ENCODE measurements at regions not wholly inside any gene's neighbourhood (a gene's known extent, or its start where the extent isn't known, plus 50 kb on each side); places are given as distances from the start of the nearest gene placed in this dataset.

DNA sequence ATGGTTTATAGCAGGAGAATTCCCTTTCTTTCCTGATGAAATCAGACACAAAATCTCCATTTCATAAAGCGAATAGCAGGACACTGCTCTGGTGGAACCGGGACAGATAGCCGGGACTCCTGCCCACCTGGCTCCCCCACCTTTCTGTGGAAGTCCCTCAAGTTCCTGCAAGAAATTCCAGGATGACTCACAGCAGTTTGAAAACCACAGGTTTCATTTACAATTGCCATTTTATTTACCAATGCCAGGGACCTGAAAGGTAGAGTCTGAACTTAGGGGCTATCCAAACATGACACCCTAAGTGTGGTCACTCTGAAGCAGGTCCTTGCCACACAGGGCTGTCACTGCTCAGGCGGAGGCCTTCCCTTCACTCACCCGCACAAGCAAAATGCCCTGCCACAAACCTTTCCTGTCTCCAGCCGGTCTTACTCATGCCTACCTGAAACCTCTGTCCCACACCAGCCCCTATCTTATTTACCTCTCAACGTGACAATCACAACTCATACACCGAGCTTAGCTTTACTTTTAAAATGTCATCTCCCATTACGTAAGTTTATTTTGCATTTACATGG lies 63.3 kb upstream of the TAF1L start:
- DNase-seq (ENCODE audit: low read depth) = no peak

DNA sequence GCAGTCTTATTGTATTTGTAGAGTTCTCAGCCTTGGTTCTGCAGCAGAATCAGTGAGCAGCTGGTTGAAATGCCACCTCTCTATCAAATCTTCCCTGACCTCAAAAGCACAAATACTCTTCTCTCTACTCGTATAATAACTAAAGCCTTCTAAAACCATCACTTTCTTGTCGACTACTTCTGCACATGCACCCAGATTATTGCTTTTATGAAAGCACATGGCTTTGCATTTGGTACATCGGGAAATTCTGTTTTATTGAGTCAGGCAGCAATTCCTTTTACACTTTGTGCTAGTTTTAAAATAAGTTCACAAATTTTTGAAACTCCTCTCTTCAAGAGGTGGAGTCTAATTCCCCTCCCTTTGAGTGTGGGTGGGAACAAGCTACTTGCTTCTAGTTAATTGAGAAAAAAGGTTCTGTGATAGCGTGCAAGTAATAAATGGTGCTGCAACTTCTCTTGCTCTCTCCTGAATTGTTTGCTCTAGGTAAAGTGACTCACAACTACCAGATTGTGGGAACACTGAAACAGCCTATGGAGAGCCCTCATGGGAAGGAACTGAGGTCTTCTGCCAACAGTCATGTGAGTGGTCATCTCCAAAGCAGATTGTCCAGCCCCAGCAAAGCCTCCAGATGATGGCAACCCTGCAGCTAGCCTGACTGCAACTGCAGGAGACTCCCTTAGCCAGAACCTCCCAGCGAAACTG lies 66.0 kb upstream of the TAF1L start:
- peak; percentile 30 for DNase-seq (ENCODE audit: low read depth)

DNA sequence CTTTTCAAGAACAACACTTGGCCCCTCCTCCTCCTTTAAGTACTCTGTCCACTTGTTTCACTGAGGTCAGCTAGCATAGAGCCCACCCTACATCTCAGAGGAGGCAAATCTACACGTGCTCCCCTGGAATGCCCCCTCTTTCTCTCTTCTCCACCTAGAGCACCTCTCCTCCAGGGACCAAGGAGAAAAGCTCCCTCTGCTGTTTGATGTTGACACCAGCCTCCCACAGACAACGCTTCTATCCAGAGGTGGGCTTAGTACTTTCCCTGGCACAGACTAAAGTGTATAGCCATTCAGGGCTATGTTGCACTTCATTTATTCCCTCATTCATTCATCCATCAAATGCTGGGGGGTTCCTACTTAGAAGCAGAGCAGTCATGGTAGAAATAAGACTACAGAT lies 68.2 kb upstream of the TAF1L start:
- DNase-seq (ENCODE audit: low read depth) = peak; percentile 3

DNA sequence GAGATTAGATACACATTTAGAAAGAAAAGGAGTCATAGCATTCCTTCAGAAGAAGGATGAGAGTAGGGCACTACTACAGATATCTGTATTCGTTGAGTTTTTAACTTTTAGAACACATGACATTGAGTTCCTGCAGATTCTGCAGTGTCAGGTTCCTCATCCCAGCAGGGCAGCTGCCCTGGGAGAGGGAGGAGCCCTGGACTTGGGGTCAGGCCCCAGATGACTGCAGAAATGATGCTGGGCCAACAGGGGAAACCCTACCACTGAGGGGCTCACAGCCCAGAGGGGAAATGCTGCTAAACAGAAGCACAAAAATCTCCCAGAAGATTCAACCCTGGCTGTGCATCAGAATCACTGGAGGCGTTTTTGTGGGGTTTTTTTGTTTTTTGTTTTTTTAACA lies 68.9 kb upstream of the TAF1L start:
- no peak for DNase-seq (ENCODE audit: low read depth)

DNA sequence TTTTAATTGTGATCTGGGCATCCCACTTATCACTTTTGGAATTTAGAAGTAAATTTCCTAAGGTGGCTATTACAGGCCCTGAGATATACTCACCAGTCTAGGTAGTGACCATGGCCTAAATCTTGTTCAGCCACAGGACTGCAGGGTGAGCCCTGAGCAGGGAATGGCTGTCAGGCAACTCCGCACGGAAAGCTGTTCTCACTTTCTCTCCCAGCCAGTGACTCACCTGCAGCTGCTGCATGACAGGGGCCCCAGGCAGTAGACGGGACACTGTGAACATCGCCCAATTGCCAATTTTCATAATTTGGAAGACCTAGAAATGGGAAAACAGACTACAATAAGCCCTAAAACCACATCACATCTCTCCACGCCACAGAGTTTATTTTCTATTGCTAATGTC lies 69.6 kb upstream of the TAF1L start:
- peak; percentile 27 for DNase-seq (ENCODE audit: low read depth)

DNA sequence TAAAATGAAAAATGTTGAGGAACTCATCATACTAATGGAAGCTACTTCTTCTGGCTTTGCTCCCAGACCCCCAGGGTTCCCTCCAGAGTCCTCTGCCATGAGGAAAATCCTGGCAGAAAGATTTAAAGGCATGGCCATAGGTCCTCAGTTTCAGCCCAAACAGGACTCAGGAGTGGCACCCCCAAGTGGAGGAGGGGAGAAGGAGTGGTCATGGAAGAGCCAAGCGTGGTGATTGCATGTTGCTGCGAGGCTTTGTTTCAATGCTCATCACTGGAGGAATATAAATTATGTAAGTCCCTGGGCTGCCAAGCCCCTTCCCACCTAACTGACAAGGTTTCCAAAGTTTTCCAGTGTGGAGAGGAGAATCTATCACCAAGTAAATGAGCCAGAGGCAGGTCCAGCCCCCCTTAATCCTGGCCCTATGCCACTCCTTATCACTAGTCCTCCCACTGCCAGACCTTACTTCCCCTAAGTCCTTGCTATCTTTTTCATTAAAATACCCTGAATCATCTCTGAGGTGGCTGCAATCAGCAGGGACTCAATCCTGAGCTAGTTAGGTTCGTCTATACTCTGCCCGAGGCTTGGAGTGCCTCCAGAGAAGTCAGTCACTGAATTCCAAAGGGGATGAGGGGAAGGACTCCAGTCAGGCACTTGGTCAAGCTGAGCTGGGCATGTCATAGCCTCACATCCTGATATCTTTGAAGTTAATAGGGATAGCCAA lies 70.7 kb upstream of the TAF1L start:
- DNase-seq (ENCODE audit: low read depth) = peak; percentile 53

DNA sequence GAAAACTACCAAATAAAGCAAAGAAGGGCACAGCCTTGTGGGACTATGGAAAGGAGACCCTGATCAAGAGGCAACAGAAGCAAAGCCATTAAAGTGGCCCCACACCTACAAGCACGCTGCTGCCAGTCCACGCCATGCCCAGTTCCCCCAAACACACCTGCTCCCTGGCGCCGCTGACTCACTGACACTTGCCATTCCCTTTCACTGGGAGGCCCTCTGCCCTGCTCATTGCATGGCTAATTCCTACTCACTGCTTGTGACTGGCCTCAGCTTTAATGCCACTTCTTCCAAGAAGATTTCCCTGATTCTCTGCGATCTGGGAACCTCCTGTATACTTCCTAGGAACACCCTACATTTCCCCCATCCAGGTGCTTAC lies 71.2 kb upstream of the TAF1L start:
- DNase-seq (ENCODE audit: low read depth) = no peak

DNA sequence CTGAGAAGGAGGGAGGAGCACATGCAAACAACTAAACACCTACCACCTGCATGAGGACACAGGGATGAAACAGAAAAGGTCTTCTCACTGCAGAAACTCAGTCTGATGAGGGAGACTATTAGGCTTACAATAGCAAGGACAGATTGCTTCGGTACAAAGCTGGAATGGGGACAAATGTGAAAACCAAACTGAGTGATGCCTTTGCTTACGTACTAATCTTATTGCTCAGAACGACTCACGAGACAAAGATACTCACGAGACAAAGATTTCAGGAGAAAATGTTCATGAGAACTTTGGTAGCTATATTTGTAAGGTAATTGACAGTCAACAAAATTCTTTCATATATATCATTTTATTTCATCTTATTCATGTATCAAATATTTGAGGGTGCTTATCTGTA lies 71.9 kb upstream of the TAF1L start:
- DNase-seq (ENCODE audit: low read depth) = peak; percentile 10

DNA sequence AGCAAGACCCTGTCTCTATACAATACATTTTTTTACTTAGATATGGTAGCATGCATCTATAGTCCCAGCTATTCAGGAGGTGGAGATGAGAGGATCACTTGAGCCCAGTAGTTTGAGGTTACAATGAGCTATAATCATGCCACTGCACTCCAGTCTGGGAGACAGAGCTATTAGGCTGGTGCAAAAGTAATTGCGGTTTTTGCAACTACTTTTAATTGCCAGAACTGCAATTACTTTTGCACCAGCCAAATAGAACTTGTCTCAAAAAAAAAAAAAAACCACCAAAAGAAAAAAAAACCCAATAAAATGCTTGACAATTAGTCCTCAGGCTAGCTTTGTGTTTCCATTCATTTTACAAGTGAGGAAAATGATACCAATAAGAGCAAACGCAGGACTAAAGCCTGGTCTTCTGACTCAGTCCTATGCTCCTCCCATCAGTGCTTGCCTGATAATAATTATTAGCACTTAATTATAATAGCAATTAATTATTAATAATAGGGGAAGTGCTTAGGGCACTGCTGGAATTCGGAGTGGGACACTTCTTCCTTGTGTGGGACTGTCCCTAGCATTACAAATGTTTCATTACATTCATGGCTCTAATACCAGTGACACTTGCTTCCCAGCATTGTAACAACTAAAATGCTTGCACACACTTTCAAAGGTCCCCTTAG lies 73.1 kb upstream of the TAF1L start:
- DNase-seq (ENCODE audit: low read depth) = no peak

DNA sequence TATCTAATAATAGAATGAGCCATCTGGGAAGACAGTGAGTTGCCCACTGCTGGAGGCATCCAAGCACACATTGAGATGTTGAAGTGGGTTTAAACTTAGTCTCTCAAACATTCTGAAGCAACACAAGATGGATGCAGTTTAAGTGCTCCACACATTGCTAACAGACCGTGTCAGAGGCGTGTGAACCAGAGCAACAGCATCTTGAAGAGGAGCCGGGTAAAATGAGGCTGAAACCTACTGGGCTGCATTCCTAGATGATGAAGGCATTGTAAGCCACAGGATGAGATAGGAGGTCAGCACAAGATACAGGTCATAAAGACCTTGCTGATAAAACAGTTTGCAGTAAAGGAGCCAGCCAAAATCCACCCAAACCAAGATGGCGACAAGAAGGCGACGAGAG lies 73.5 kb upstream of the TMEM215 start:
- no peak for DNase-seq (ENCODE audit: low read depth)

DNA sequence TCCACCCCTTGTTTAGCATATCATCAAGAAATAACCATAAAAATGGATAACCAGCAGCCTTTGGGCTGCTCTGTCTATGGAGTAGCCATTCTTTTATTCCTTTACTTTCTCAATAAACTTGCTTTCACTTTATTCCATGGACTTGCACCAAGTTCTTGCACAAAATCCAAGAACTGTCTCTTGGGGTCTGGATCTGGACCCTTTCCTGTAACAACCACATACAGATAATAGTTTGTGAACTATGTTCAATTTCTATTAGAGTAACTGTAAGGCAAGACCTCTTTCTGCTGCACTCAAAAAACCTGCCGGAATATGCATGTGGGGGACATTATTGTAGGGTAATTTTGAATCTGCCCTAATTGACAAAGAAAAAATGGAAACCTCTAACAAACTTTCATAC lies 66.9 kb upstream of the TMEM215 start:
- no peak for DNase-seq (ENCODE audit: low read depth)

DNA sequence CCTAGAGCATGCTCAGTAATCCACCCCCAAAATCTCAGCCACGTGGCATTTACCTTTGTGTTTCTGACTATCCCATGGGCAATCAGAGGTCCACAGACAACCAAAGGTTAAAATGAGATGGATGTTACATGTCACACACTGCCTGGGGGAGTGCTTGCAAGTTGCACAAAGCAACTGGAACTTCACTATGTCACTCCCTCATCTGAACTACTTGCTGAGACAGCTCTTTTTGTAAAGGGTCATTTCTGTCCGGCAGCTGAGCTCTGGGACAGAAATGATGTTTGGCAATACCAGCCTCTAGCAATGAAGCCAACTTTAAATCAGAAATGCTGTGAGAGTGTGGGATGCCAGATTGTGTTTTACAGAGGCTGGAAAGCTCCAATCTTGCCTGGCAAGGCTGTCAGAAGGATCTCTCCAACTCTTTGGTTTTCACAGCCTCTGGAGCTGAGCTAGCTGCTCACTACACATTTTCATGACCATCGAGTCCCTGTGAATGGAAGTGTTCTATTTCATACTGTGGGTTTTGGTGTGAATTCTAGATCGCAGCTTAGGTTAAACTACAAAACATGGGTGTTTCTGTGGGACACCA lies 66.3 kb upstream of the TMEM215 start:
- no peak for DNase-seq (ENCODE audit: low read depth)

DNA sequence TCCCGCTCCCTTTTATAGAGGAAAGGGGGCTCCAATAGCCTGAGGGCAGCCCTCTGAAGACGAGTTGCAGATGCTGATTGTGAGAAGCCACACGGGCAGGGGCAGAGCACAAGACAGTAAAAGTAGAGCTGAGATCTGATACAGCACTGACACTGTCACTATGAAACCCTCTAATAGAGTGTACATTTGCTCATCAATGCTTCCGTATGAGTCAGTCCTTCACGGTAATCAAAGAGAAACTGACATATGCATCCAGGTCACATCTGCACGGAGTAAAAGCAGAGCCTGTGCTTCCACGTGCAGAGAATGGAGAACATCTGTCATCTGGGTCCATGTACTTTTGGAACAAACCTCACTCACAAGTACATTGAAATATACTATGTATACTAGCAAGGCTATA lies 60.6 kb upstream of the TMEM215 start:
- no peak for DNase-seq (ENCODE audit: low read depth)

DNA sequence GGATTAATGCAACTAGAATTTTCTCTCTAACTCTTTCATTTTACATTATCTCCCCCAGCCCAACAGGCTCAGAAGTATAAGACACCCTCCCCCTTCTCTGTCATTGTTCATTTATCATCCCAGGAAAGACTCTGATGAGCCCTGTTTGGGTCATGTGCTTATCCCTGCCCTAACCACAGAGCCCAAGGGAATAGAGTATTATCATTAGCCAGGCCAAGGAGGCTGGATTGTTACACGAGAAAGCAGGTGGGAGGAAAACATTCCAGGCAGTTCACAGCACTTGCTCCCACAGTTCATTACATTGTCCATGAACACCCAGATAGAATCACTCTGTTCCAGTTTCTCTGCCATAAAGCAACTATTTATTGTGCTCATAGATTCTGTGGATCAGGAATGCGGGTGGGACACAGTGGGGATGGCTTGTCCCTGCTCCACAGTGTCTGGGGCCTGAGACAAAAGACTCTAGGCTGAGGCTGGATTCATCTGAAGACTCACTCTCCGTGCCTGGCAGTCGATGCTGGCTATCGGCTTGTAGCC lies 59.5 kb upstream of the TMEM215 start:
- DNase-seq (ENCODE audit: low read depth) = no peak

DNA sequence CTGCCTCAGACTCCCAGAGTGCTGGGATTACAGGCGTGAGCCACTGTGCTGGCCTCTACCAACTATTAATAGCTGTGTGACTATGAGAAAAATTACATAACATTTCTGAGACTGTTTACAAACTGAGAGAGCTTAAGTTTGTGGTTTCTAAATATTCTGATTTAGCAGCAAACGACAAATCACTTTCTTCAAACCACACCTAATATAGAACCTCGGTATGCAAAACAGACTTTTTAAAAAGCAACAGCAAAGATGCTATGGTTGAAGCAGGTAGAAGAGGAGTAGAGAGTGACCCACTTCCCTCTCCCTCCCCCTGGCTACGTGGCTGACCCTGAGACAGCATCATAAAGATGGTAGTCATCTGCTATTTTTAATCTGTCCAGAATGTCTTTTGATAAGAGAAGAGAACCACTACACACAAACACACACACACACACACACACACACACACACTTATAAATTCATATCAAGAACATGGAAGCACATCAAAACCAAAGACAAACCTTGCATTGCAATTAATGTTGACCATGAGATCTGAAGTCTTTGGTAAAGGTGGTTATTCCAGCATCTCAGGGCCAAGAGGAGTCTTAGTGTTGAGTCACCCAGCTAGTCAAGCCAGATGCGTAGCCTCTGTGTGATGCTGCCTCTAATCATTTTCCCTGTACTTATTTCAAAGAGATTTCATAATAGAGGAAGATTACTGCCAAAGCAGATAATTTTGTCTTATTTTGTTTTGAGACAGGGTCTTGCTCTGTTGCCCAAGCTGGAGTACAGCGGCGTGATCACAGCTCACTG lies 58.1 kb upstream of the TMEM215 start:
- DNase-seq (ENCODE audit: low read depth) = no peak

DNA sequence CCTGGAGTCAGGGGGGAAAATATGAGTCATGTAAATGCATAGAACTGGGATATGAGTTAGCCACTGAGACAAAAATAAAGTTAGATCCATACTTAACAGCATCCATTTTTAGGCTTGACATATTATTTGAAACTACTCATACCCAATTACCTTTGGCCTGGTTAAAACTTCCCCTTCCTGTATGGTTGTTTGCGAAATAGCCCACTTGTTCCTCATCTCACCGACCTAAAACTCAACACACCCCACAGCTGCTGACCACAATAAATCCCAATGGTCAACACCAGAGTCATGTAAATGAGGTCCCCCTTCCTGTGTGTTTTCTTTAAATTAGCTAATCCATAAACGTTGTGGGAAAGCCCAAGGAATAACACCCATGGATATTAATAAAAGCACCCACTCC lies 55.2 kb upstream of the TMEM215 start:
- no peak for DNase-seq (ENCODE audit: low read depth)
